Epithelial cell of proximal tubule (primary cell): ENCODE measurements at regions not wholly inside any gene's neighbourhood (a gene's known extent, or its start where the extent isn't known, plus 50 kb on each side); places are given as distances from the start of the nearest gene placed in this dataset.

Experiments used
- DNase-seq: peaks from one replicate; pipeline ENCODE4 v3.0.0-alpha.2; 2011; ENCODE audit warnings: low read depth
- H3K4me3 ChIP-seq: 2 replicates; pipeline ENCODE4 v1.5.1; 2011; ENCODE audit warnings: low read depth, mild to moderate bottlenecking, low read length
- TF ChIP-seq, protein P1 (sequence below): conservative IDR thresholded peaks from 2 replicates; pipeline ENCODE4 v1.5.1; 2012; ENCODE audit warnings: low read depth, mild to moderate bottlenecking, low read length

DNA sequence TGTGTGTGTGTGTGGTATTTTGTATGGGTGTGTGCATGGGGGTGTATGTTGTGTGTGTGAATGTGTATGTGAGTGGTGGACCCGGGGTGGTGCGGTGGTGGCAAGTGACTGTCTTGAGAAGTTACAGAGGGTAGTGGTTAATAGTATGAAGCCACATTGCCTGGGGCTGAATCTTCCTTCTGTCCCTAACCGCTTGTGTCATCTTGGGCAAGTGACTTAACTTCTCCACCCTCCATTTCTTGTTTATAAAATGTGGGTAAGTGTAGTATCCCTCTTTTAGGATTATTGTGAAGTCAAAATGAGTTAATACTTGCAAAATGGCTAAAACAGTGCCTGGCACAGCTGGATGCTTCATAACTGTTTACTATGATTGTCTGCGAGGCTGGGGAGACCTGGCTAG lies 63.5 kb downstream of the MYCN start:
- DNase-seq, result no peak
- no peak overlapping the region for H3K4me3 ChIP-seq
- TF ChIP-seq, protein P1, sequence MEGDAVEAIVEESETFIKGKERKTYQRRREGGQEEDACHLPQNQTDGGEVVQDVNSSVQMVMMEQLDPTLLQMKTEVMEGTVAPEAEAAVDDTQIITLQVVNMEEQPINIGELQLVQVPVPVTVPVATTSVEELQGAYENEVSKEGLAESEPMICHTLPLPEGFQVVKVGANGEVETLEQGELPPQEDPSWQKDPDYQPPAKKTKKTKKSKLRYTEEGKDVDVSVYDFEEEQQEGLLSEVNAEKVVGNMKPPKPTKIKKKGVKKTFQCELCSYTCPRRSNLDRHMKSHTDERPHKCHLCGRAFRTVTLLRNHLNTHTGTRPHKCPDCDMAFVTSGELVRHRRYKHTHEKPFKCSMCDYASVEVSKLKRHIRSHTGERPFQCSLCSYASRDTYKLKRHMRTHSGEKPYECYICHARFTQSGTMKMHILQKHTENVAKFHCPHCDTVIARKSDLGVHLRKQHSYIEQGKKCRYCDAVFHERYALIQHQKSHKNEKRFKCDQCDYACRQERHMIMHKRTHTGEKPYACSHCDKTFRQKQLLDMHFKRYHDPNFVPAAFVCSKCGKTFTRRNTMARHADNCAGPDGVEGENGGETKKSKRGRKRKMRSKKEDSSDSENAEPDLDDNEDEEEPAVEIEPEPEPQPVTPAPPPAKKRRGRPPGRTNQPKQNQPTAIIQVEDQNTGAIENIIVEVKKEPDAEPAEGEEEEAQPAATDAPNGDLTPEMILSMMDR, result no peak

DNA sequence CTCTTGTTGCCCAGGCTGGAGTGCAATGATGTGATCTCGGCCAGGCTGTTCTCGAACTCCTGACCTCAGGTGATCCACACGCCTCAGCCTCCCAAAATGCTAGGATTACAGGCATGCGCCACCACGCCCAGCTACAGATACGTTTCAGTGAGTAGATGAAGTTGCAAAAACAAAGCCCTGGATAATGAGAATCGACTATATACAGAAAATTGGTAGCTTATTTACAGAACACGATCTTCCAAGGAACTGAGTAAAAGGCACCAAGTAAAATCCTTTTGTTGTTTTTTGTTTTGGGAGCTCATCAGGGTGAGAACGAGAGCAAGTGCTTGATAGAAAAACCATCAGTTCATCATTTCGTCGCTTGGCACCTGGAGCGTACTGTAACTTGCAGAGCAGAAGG lies 62.8 kb downstream of the MYCN start:
- H3K4me3 ChIP-seq, result no peak overlapping the region
- TF ChIP-seq, protein P1, result no peak
- no peak for DNase-seq

GRCh38 chr2:16002575-16002974 lies 62.2 kb downstream of the MYCN start:
- H3K4me3 ChIP-seq, result no peak overlapping the region
- TF ChIP-seq, protein P1, result no peak
- DNase-seq, result no peak

- DNase-seq, result no peak
- TF ChIP-seq, protein P1, result no peak
- H3K4me3 ChIP-seq, result no peak overlapping the region
Measured at GRCh38 chr2:16002144-16002543, 61.8 kb downstream of the MYCN start.

DNA sequence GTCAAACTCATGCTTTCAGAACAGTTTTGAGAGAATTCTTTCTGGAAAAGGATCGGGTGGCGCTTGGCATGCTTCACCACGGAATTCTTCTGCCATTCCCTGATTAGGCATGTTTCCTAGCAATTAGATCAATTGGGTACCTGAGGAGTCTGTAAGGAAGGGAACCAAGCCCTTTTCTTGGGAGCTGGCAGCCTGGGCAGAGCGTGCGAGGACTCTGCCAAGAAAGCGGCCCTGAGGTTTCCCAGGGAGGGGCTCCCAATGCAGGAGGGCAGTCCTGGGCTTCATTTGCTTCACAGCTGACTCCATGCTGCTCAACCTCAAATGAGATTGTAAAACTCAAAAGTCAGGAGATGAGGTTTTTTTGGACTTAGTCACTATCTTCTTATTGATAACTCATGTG lies 60.3 kb downstream of the MYCN start:
- TF ChIP-seq, protein P1, result no peak
- DNase-seq, result no peak
- no peak overlapping the region for H3K4me3 ChIP-seq

DNA sequence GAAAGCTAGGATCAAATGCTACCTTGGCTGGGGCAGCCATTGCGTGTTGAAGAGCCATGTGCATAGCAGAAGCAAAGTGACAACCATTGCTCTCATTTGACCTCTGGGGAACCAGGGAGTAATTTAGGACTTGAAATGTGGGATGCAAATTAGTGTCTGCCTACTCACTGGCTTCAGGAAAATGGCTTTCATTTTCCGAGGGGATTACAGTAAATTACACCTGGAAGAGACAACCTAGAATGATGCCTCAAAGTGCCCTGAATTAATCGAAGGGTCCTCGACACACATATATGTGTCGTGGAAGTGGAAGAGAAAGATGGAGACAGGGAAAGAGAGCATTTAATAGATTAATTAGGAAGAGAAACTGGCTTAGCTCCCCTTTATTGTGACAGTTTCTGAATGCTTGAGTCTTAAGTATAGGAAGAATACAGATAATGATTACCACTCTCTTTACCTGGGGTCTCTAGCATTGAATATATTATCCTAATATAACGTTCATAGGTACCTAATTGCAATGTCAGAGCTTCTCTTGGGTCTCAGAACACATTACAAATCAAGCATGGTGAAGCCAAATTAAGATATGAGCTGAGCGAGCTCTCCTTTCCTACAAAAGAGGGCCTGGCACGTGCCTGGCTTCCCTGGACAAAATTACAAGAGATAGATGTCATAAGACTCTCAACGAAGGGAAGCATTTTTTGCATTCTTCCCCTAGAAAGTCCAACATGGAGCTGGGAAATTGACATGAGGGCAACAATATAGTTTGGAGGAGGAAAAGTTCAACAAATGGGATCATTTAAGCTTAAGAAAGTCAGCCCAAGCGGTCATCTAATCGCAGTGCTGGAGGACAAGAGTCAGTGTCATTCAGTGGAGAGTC lies 59.5 kb downstream of the MYCN start:
- no peak overlapping the region for H3K4me3 ChIP-seq
- no peak for DNase-seq
- TF ChIP-seq, protein P1, result no peak

GRCh38 chr2:15997728-15998280 lies 57.5 kb downstream of the MYCN start:
- no peak overlapping the region for H3K4me3 ChIP-seq
- no peak for DNase-seq
- TF ChIP-seq, protein P1, result no peak
